ENCODE measurements at regions not wholly inside any gene's neighbourhood (a gene's known extent, or its start where the extent isn't known, plus 50 kb on each side); places are given as distances from the start of the nearest gene placed in this dataset.

- TF ChIP-seq CTCF (IDR thresholded peaks at IDR 0.05 in 2 of 3, conservative IDR thresholded peaks at IDR 0.05 in 1 of 3; ENCODE audit: borderline replicate concordance in 1 of 3, insufficient read depth in 1 of 3, low read depth in 2 of 3, low read length in 2 of 3) = no peak
- TF ChIP-seq RAD21 (IDR thresholded peaks at IDR 0.05; ENCODE audit: low read depth) = no peak
- TF ChIP-seq EZH2phosphoT487 (IDR thresholded peaks at IDR 0.05; ENCODE audit: borderline replicate concordance) = no peak
- no peak for TF ChIP-seq SIN3A (IDR thresholded peaks at IDR 0.05; ENCODE audit: low read depth)
- no peak for TF ChIP-seq YY1 (IDR thresholded peaks at IDR 0.05; ENCODE audit: extremely low read depth, insufficient replicate concordance, low read depth, low read length)
- no peak for TF ChIP-seq POLR2A (IDR thresholded peaks at IDR 0.05; ENCODE audit: borderline replicate concordance, extremely low read depth, insufficient read depth, insufficient read length)
Observed at GRCh38 chr16:5488581-5488980, 391.0 kb upstream of the EEF2KMT start.
